ENCODE measurements at regions not wholly inside any gene's neighbourhood (a gene's known extent, or its start where the extent isn't known, plus 50 kb on each side); places are given as distances from the start of the nearest gene placed in this dataset.

DNA sequence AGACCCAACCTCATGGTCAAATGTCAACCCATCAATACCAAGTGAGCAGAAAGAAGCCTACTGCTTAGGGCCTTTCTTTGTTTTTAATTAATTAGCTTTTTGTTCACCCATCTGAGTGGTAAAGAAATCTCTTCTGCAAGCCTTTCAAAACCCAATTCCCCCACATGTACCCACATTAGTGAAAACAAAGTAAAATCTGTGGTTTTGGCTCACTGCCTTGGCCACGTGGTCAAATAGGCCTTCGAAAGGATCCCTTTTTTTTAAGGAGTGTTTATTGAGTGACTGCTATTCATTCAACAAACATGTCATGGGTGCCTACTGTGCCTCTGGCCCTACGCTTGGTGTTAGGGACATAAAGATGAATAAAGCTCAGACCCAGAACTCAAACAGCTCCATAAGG is 160.1 kb downstream of the NUAK1 start:
- Histone ChIP-seq H3K27ac (no peak overlapping the region), H3K9me3 (no peaks in the 10 kb centered on the region), H3K4me3 (no peak overlapping the region), H3K4me1 (peaks cover 7% of the 10 kb centered on the region), H3K36me3 (no peaks in the 10 kb centered on the region), H3K27me3 (no peaks in the 10 kb centered on the region)
- DNase-seq (no peak), ATAC-seq (no peak)
- TF ChIP-seq CTCF (IDR thresholded peaks at IDR 0.05) = no peak
- intact Hi-C loops (cut with DNase I) = no loop called here

DNA sequence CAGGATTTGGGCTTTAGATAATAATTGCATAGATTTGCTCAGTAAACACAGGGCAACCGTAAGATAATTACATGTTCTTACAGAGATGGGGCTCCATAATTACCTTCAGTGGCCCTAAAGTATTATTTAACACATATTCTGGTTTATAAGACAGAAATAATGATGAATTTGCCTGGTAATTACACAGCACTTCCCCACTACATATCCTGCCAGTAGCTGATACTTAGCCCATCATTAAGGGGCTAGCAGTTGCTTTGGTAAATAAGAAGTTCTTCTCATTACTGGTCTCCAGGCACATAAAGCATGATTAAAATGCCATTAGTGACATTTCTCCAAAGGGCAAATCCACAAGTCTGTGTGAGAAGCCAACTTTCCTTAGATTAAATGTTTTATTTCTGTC is 158.7 kb downstream of the NUAK1 start:
- Histone ChIP-seq H3K27ac (no peak overlapping the region), H3K9me3 (no peaks in the 10 kb centered on the region), H3K4me3 (no peak overlapping the region), H3K4me1 (peaks cover 7% of the 10 kb centered on the region), H3K27me3 (no peaks in the 10 kb centered on the region), H3K36me3 (no peaks in the 10 kb centered on the region)
- no peak for ATAC-seq
- intact Hi-C loops (cut with DNase I) = no loop called here
- DNase-seq = no peak
- no peak for TF ChIP-seq CTCF (IDR thresholded peaks at IDR 0.05)

DNA sequence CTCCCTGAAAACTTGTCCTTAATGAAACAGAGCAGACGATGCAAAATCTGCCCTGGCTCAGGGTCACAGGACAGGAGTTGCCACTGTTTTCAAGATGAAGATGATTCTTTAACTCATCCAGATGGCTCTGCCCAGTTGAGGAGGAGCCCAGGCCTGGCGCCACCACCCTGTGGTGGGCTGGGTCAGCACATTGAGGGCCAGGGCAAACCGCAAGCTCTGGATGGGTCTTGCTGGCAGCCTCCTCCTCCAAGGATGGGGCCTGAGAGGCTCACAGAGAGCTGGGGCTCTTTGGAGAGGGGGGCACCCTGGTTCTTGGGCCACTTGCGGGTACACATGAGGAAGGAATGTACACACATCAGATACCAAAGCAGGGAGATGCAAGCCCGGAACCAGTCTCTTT is 158.2 kb downstream of the NUAK1 start:
- Histone ChIP-seq H3K9me3 (no peaks in the 10 kb centered on the region), H3K4me3 (no peak overlapping the region), H3K27ac (no peak overlapping the region), H3K36me3 (no peaks in the 10 kb centered on the region), H3K27me3 (no peaks in the 10 kb centered on the region), H3K4me1 (peaks cover 7% of the 10 kb centered on the region)
- ATAC-seq (no peak), DNase-seq (no peak)
- intact Hi-C loops (cut with DNase I) = no loop called here
- no peak for TF ChIP-seq CTCF (IDR thresholded peaks at IDR 0.05)

DNA sequence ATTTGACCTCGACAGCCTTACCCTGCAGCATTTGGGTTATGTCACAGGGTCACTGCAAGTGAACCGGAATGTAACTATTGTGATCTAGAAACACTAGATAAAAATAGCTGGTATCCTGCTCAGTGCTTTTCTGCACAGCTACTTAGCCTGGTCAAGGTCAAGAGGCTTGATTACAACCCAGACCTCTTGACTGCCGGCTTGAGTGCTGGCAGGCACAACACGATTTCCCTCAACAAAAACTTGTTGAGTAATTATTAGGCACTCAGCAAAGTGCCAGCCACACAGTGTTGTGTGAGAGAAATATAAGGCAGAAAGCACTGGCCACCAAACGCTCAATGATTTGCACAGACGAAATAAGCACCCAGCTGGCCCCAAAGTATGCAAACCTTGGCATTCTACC is 156.7 kb downstream of the NUAK1 start:
- ATAC-seq = peak; percentile 86
- Histone ChIP-seq H3K4me1 (peaks cover 7% of the 10 kb centered on the region), H3K27me3 (no peaks in the 10 kb centered on the region), H3K27ac (no peak overlapping the region), H3K36me3 (no peaks in the 10 kb centered on the region), H3K9me3 (no peaks in the 10 kb centered on the region), H3K4me3 (no peak overlapping the region)
- DNase-seq = peak; percentile 78
- intact Hi-C loops (cut with DNase I) = no loop called here
- no peak for TF ChIP-seq CTCF (IDR thresholded peaks at IDR 0.05)

DNA sequence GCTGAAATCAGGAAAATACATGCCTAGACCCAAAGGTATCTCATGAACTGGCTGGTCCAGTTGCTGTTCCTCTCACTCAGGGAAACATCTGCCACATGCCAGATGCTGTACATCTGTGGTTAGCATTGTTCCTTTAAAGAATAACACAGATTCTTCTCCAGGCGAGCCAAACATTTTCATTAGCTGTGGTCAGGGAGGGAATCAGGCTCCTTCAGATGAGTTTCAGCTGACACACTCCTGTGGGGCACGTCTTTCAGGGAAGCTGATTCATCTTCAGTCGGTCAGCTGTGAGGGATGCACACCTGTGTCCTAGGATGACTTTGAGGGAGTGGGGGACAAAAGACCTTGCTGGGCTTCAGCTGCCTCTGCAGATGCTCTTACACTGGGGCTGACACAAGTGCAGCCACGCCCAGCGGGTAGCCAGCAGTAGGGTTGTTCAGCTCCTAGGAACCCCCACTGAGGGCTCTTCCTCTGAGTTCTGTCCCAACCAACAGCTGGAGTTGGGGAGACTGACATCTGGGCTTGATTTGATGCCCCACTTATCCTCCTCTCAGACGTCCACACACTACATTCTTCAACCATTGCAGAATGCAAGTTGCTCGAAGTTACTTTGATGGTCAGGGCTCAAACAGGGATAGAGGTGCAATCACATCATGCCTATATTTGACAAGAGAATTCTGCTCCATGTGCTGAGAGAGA is 155.0 kb downstream of the NUAK1 start:
- intact Hi-C loops (cut with DNase I) = no loop called here
- H3K27ac ChIP-seq = no peak overlapping the region
- DNase-seq (no peak), ATAC-seq (no peak)
- TF ChIP-seq CTCF (IDR thresholded peaks at IDR 0.05) = no peak
- H3K4me1 ChIP-seq = peaks cover 7% of the 10 kb centered on the region
- H3K36me3 ChIP-seq = no peaks in the 10 kb centered on the region
- no peak overlapping the region for H3K4me3 ChIP-seq
- H3K27me3 ChIP-seq = no peaks in the 10 kb centered on the region
- no peaks in the 10 kb centered on the region for H3K9me3 ChIP-seq

- H3K4me3 ChIP-seq = no peak overlapping the region
- no peak for ATAC-seq
- no peak overlapping the region for H3K27ac ChIP-seq
- intact Hi-C loops (cut with DNase I) = no loop called here
- H3K4me1 ChIP-seq = peaks cover 7% of the 10 kb centered on the region
- H3K36me3 ChIP-seq = no peaks in the 10 kb centered on the region
- no peaks in the 10 kb centered on the region for H3K9me3 ChIP-seq
- DNase-seq = no peak
- no peak for TF ChIP-seq CTCF (IDR thresholded peaks at IDR 0.05)
- H3K27me3 ChIP-seq = no peaks in the 10 kb centered on the region
Observed at GRCh38 chr12:105985383-105985782, 153.4 kb downstream of the NUAK1 start.
